GM21526 (cell line): ENCODE measurements at regions not wholly inside any gene's neighbourhood (a gene's known extent, or its start where the extent isn't known, plus 50 kb on each side); places are given as distances from the start of the nearest gene placed in this dataset.

Experiments
- ATAC-seq: cut with Tn5 transposase; IDR thresholded peaks from one replicate; pipeline ENCODE4 v1.9.1; 2021; ENCODE audit warnings: moderate library complexity; ENCODE audit not compliant: unreplicated experiment, low FRiP score

DNA sequence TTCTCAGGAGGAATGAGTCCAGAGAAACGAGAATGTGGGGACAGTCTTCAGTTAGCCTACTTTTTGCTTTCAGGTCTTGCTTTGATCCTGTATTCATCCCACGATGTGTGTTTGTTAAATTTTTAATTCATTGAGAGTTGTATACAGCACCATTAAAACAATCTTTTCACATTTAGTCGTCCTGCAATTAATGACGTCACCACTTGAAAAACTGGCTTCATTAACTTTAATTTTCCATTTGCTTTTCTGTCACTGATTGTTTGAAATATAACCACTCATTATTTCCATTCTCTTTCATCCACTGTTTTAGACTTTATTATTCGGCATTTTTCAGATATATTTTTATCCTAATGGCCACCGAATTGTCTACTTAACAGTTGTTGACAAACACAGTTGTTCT is 146.9 kb downstream of the TFEC start:
- ATAC-seq = no peak

DNA sequence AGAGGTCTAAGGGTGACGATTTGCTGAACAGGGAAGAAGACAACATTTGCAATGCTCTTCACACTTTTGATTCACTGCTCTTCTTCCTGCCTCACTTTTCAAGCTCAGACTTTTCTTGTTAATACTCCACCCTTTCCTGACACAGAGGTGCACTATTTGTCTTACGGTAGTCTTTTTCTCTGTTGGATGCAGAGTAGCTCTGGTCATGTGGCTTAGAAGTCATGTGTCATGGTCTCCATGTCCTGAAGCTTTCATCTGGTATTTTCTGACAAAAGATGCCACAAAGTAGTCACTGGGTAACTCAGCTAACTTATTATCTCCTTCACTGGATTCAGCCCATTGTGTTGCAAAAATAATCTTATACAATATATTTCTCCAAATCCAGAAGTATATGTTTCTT is 149.1 kb downstream of the TFEC start:
- ATAC-seq = no peak

DNA sequence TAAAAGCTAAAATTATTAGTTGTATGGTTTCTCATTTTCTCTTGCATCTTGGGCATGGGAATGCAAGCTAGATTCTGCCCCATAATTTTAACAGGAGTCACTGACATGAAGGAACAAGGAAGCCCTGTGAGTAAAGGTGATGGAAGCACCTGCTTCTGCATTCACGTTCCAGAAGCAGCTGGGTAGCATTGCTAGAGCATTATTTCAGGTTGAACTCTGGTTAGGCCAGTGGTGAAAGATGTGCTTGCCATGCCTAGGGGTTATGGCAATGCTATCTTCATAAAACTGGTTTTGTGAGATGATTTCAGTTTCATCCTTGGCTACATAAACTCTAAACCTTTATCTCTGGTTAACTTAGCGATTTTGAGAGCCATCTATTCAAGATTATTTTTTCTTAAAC is 151.4 kb downstream of the TFEC start:
- ATAC-seq = no peak

DNA sequence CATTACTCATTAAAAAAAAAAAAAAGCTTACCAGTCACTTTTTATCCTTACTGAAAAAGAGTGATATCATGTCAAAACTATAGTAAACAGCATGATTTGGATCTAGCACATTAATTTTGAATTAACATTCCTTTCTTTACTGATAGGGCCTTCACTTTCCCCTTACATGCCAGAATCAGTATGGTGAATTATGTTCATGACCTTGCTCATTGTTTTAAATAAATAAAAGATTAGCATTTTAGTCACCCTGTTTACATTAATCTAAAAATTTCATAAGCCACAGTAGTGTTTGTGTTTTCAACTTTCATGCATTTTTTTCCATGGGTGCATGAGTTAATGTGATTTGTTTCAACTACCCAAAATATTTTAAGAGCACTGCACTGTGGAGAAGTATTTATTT is 160.8 kb downstream of the TFEC start:
- ATAC-seq = no peak

DNA sequence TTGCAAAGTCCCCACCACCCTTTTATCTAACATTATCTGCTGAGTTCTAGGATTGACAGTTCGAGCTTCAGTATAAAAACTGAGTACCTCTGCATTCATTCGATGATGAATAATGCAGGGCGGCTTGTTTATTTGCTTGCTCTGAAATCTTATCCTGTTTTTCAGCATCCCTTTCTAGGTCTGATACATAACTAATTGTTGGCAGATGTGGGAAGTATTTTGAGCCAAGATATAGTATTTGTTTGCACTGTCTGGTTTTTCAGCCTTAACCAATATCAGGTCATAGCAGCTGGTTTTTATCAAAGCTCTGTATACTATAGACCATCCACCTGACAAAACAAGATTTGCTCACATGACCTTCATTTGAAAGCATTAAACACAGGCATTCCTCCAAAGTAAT is 161.4 kb downstream of the TFEC start:
- ATAC-seq = no peak

DNA sequence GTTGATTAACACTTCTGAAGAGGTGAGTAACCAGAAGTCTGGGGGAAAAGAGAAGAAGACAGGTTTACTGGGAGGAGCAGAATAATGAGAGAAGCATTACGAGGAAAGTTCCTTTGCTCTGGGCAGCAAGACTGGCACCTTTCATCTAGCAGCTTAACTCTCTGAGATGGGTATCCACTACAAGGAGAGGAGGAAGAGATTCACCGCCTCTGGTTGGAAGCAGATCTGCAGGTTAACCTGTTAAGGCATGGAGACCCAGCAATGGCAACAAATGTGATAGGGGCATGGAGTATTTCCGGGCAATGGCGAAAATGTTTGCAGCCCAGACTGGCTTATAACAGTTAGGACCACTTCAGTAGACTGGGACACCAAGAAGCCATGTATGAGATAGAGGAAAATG is 162.2 kb downstream of the TFEC start:
- no peak for ATAC-seq

DNA sequence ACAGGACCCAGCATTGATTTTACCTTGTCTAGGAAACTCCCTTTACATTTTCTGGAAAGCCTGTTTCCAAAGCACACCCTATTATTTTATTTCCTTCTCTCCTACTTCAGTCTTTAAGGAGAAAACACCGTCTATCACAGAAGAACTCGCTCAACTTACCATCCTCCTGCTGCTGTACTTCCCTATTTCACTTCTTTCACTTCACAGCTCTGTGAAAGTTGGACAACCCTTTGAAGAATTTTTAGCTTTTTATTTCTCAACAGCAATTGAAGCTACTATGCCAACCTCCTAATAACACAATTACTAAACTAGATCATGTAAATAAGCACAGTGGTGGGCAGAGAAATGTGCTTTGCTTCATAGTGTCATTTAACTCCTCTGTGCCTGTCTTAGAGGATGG is 166.5 kb downstream of the TFEC start:
- ATAC-seq = no peak

DNA sequence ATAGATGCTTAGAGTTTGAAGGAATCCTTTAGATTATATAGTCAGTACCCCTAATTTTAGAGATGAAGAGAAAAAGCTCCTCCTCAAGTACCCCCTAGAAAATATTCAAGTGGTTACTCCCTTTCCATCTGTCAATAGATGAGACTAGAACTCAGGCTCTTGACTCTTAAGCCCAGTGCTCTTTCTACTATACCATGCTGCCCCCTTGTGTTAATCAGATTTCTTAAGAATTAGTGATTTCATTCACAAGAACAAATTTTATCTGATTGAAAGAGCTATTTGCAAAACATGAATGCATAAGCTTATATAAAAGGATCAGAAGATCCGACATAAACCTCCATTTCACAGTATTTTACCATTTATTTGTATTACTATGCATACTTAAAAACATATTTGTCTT is 179.3 kb downstream of the TFEC start:
- ATAC-seq = no peak

DNA sequence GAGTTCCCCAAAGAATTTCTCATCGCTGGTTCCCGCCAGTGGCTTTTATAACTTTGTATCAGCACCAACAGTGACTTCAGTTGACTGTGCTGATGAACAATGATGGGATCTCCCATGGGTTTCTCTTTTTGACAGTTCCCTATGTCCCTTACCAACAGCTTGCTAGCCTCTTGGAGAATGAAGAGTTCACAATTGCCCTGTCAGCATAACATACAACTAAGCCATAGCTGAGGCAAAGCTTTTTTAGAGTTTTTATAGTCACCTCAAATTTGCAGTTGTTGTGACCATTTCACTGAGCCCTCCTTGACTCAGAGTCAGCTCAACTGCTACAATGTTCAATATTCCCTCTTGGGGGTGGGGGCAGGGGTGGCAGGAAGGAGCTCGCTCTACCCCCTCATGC is 179.8 kb downstream of the TFEC start:
- no peak for ATAC-seq

DNA sequence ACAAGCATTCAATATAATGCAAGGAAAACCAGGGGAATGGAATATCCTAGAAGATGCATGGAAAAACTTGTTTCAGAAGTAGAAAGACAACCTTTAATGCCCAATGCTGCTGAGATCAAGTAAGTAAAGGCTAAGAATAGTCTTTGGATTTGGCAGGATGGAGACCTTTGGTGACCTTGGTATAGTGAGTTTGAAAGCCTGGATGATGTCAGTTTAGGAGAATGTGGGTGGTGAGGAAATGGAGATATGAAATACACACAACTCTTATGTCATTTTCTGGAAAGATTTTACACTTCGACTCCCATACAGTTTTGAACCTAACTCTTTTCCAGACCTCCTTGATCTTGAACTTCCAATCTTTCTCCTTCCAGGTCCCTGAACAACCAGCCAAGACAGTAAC is 185.7 kb downstream of the TFEC start:
- no peak for ATAC-seq

DNA sequence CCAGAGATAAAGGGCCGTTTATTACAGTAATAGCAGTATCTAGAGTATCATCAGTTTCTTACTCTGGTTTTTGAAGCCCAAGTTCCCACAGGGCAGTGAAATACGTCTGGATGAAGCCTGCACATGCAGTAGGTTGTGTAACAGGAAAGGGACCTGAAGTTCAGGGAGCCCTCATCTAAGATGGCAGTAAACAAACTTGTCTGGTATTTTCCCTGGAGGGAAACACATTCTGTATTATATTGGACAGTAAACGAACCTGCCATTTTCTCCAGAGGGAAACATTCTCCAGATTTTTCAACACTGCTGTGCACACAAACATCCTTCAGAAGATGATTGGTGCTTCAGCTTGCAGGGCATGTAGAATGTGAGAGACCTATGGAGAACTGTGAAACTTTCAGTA is 189.9 kb downstream of the TFEC start:
- no peak for ATAC-seq

DNA sequence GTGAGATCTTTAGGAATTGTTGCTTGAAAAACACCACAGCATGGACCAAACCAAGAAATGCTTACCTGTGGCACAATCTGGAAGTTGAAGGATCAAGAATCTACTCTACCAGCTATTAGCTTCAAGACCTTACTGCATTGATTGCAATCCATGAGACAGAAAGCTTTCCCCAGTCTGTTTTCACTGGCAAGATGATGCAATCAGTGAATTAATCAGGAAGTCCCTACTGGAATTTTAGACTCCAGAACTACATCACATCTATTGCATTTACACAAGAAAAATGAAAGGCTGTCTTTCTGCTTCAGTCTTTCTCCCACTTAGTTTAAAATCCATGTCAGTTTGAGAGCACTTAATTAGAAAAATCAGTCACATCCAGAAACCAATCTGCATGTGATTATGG is 191.7 kb downstream of the TFEC start:
- ATAC-seq = no peak

DNA sequence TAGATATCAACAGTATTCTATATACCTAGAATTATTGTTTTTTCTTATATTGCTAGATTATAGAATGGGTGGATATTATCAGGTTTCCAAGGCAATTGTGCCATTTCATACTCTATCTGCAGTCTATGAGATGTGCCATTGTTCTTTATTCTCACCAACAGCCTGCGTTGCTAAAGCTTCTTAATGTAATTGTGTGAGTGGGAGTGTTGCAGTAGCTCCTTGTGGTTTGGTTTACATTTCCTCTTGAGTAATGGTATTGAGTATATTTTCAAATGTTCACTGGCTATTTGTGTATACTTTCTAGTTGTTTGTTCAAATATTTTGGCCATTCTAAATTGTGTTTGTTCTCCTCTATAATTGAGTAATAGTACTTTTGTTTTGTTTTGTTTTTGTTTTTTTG is 199.2 kb downstream of the TFEC start:
- no peak for ATAC-seq

DNA sequence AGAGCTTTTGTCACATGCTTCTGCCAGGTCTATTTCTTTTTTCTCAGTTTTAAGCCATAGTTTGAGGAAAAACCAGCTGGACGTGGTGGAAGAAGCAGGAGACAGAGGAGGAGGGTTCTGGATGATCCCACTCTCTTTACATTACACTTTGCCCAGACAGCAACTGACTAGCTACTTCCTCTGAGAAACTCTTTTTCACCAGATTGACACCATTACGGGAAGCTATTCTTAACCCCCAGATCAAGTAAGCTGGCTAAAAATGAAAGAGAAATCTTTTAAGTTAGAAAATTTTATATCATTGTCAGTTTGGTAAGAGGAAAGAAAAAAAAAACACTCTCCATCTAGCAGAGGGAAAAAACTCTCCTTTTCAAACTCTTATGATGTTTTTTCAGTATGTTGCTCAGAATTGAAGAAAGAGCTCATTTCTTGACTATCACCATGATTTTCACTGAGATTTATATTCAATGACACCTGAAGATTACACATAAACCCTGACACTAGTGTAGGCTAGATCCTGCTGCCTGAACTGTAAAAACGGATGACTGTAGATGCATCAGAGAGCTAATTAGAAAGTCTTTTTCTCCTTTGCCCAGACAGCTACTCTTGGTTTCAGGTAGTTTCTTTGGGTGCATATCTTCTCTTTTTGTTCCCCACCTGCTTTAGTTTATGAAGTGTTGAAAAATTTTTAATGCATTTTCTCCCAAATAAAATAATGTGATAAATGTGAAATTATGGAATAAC is 203.1 kb downstream of the TFEC start:
- ATAC-seq = peak; percentile 72

DNA sequence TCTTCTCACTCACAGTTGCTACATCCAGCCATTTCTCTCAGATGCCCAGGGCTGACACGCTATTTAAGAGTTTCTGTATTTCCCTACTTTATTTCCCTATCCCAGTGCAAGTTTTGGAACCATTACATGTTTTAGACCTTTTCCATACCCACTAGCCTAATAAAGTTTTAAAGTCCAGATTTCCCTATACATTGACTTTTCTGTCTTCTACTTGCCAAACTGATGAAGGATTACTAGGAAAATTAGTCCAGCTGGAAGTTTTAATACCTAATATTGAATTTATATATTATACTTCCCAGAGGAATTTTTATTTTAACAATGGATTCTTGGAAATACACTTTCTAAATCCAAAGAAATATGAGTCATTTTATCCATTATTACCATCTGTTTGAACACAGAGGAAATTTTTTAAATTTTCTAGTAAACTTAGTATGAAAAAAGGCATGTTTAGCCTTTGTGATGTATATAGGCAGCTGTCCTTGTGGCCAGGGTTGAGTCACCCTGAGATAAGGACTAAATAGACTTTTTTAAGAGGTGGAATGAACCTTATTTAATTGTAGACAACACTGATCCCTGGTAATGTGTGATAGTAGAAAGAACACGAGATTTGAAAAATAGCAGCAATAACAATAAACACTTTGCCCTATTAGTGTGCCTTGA is 205.0 kb downstream of the TFEC start:
- ATAC-seq = no peak

DNA sequence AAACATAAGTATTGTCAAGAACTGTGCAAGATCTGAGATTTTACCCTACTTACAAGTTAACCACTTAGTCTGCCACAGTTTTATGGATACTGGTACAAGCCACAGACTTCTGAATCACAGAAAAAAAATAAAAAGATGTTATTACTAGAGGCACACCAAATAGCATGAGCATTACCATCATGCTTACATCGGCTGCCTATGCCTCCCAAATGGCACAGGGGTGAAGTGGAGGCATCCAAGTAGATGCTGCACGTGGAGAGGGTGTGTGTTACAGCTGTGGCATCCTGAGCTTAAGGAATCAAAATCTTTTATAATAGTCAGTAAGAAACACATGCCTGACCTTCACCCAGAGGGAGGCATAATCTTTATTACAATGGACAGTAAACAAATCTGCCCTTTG is 207.8 kb downstream of the TFEC start:
- ATAC-seq = no peak

DNA sequence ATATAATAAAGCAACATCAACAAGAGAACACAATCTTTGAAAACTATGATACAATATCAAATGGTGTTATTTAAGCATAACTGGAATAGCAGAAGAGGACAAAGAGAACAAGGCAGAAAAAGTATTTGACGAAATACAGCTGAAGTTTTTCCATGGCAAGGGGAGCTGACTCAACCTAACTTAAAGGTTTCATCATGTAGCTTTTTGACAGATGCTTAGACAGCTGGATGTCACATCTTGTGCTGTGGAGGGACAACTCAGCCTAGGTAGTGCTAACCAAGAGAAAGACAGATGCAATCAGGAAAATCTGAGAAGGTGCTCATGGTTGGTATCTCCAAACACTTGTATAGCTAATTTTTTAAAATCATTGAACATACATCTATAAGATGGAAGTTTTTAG is 208.2 kb downstream of the TFEC start:
- no peak for ATAC-seq

DNA sequence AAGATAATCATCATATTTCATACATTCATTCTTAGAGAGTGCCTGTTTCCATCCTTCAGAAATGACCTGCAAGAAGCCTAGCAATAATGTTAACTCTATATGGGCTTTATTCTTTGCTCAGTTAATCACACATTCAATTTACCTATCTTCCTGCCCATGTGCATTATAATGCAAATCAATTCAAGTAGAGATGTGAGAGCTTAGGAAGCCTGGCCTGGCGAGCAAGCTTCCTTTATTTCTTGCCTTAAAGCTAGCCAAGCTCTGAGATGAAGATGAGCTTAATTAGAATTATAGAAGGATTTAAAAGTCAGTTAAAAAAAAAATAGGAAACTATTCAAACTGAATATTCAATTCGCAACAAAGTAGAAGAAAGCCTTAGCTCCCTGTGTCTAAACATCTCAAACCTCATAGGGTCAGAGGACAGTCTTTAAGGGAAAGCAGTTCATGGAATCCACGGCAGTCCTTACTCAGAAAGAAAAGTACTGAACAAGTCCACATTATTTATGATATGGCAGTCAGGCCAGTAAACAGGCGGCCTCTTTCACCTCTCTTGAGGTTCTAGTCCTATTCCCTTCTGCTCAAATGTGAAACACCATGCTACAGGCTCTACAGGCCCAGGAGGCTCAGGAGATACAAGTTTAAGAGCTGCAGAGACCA is 214.1 kb downstream of the TFEC start:
- no peak for ATAC-seq

DNA sequence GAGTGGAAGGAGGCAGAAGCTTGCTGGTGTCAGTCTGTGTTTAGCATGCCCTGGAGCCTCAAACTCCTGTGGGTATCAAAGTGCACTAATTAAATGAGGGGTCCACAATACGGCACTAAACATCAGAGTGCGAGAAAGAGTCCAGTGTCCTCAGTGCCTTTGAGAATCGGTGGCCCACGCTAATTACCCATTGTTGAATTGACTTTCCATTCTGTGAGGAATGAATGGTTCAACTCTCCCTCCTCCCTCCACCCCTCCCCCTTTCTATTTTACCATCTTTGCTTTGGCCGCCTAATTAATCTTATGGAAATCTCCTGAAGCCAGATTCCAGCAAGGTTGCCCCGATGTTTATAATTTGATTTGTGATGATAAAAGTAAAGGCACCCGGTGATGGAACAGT is 217.8 kb downstream of the TFEC start:
- no peak for ATAC-seq

DNA sequence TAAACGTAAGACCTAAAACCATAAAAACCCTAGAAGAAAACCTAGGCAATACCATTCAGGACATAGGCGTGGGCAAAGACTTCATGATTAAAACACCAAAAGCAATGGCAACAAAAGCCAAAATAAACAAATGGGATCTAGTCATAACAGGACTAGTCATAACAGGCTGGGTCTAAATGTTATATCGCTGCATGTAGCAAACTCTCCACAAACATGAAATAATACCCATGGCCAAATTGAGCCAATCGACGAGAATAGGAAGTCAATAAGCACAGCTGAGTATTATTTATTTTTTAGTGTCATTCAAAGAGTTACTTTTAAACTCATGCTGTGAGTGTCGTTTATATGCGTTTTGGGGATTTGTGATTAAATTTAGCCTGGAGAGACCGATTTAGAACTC is 225.1 kb downstream of the TFEC start:
- ATAC-seq = no peak

DNA sequence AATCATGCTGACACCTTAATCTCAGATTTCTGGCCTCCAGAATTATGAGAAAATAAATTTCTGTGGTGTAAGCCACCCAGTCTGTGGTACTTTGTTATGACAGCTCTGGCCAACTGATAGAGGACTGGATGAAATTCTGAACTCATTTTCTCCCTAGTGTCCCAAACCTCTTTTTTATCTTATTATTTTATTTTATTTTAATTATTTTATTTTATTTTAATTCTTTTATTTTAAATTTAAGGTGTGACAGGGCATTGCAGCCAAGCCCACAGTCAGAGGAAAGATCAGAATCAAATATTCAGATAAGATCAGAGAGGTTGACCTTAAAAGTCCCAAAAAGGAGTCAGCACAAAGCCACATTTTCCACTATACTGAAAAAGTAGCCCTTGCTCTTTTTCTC is 228.1 kb downstream of the TFEC start:
- no peak for ATAC-seq

DNA sequence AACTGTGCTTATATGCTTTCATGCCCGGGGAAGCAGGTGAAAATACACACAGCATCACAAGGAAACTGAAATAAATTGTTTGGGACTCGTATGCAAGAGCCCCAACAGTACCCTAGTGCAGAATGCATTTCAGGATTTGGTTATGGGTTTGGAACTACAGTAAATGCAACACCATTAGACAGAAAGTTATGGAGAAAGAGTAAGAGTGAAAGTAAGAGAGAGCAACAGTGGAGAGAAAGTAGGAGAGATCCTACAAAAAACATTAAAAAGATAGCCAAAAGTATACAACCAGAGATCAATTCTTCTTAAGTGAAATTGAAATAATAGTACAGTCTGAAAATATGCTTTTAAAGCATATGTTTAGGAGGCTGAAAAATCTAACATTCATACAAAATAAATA is 231.1 kb downstream of the TFEC start:
- no peak for ATAC-seq
